HG03460 (cell line): ENCODE measurements at regions not wholly inside any gene's neighbourhood (a gene's known extent, or its start where the extent isn't known, plus 50 kb on each side); places are given as distances from the start of the nearest gene placed in this dataset.

Source experiments
- ATAC-seq: cut with Tn5 transposase; IDR thresholded peaks from one replicate; pipeline ENCODE4 v1.9.1; 2021; ENCODE audit not compliant: unreplicated experiment

- ATAC-seq: no peak
Observed at GRCh38 chr7:12120632-12121031, 90.5 kb upstream of the TMEM106B start.

- no peak for ATAC-seq
Observed at GRCh38 chr7:12123172-12123571, 87.9 kb upstream of the TMEM106B start.

GRCh38 chr7:12124028-12124427, 87.1 kb upstream of the TMEM106B start:
- ATAC-seq: no peak

GRCh38 chr7:12127455-12127854, 83.6 kb upstream of the TMEM106B start:
- ATAC-seq: no peak

- ATAC-seq: no peak
Observed at GRCh38 chr7:12130609-12131008, 80.5 kb upstream of the TMEM106B start.

- ATAC-seq: no peak
Observed at GRCh38 chr7:12131122-12131521, 80.0 kb upstream of the TMEM106B start.

GRCh38 chr7:12133865-12134264, 77.2 kb upstream of the TMEM106B start:
- ATAC-seq: no peak

GRCh38 chr7:12136523-12136922, 74.6 kb upstream of the TMEM106B start:
- no peak for ATAC-seq

- ATAC-seq: no peak
Observed at GRCh38 chr7:12137283-12137682, 73.8 kb upstream of the TMEM106B start.

GRCh38 chr7:12138421-12138820, 72.7 kb upstream of the TMEM106B start:
- ATAC-seq: no peak

- ATAC-seq: no peak
Observed at GRCh38 chr7:12139416-12139815, 71.7 kb upstream of the TMEM106B start.

- no peak for ATAC-seq
Observed at GRCh38 chr7:12146813-12147212, 64.3 kb upstream of the TMEM106B start.

GRCh38 chr7:12152196-12152918, 58.7 kb upstream of the TMEM106B start:
- ATAC-seq: no peak

- ATAC-seq: no peak
Observed at GRCh38 chr7:12154119-12154518, 57.0 kb upstream of the TMEM106B start.

- ATAC-seq: no peak
Observed at GRCh38 chr7:12157517-12157916, 53.6 kb upstream of the TMEM106B start.

- no peak for ATAC-seq
Observed at GRCh38 chr7:12158334-12159060, 52.6 kb upstream of the TMEM106B start.

GRCh38 chr7:12161146-12161545, 49.9 kb upstream of the TMEM106B start:
- ATAC-seq: no peak
